Stomach (tissue), 8 donors: ENCODE measurements at regions not wholly inside any gene's neighbourhood (a gene's known extent, or its start where the extent isn't known, plus 50 kb on each side); places are given as distances from the start of the nearest gene placed in this dataset.
"Not testable (repeated sequence)": the region's sequence is repeated elsewhere in the genome, so short reads cannot be mapped to it uniquely, and the experiment has no call there.

Source experiments
- DNase-seq, 2 donors: peaks; one replicate each; pipeline versions ENCODE4 v3.0.0 to v3.0.0-alpha.2; 2013 to 2019
- H3K27ac ChIP-seq, 5 donors: fragments of 200-600 bp in 4 of 5; sonication (generic) in 4 of 5; one replicate each; pipeline ENCODE4 v1.5.1; 2013 to 2019; ENCODE audit warnings: mild to moderate bottlenecking in 1 of 5, moderate library complexity in 1 of 5
- H3K27me3 ChIP-seq, 3 donors: fragments of 200-600 bp; sonication (generic); one replicate each; pipeline ENCODE4 v1.5.1; 2017 to 2019; ENCODE audit warnings: mixed run types in 1 of 3
- H3K36me3 ChIP-seq, 4 donors: fragments of 200-600 bp; sonication (generic); 1 replicate in 3 of 4; 2 replicates in 1 of 4; pipeline ENCODE4 v1.5.1; 2016 to 2019
- H3K4me1 ChIP-seq, 4 donors: fragments of 200-600 bp; sonication (generic); one replicate each; pipeline ENCODE4 v1.5.1; 2016 to 2019
- H3K4me3 ChIP-seq, 4 donors: fragments of 200-600 bp; sonication (generic) in 3 of 4; one replicate each; pipeline ENCODE4 v1.5.1; 2016 to 2019; ENCODE audit warnings: mild to moderate bottlenecking in 1 of 4
- H3K9me3 ChIP-seq, 4 donors: fragments of 200-600 bp; sonication (generic); one replicate each; pipeline ENCODE4 v1.5.1; 2016 to 2019
- CTCF ChIP-seq, 7 experiments: fragments of 450-650 bp in 4 of 7; fragments of 200-600 bp in 3 of 7; sonication (generic) in 3 of 7; IDR thresholded peaks; one replicate each; pipeline ENCODE4 v1.5.1; 2016 to 2019; ENCODE audit warnings: antibody characterized with exemption in 7 of 7, control low read depth in 2 of 7, mild to moderate bottlenecking in 1 of 7
- EP300 ChIP-seq: sonication (generic); formaldehyde crosslinking; IDR thresholded peaks from one replicate; pipeline ENCODE4 v1.6.1; 2017; ENCODE audit warnings: antibody characterized with exemption
- POLR2A ChIP-seq, 4 donors: fragments of 450-650 bp; IDR thresholded peaks; one replicate each; pipeline ENCODE4 v1.6.1; 2016; ENCODE audit warnings: antibody characterized with exemption in 4 of 4, control low read depth in 2 of 4, mild to moderate bottlenecking in 1 of 4, moderate library complexity in 1 of 4
- POLR2AphosphoS5 ChIP-seq, 3 donors: sonication (generic); formaldehyde crosslinking; IDR thresholded peaks; one replicate each; pipeline ENCODE4 v1.6.1; 2016; ENCODE audit warnings: antibody characterized with exemption in 3 of 3
- WGBS, 5 donors: extraction: QIAGEN DNeasy Blood & Tissue Kit in 3 of 5; methylation state at CpG; one replicate each; pipeline versions ENCODE4 v1.1.5 to v1.1.7; 2013 to 2018; 5-methylcytosine and 5-hydroxymethylcytosine counted together
- intact Hi-C: fragments of 100-400 bp; cut with DNase I; formaldehyde crosslinking; loops from one replicate; pipeline ENCODE4 v1.15.1; 2023; ENCODE audit warnings: low total_unique reads
- donor health status: healthy with polysubstance abuse.
- donor health status: Bipolar disorder and iron deficiency.
- donor health status: healthy.

DNA sequence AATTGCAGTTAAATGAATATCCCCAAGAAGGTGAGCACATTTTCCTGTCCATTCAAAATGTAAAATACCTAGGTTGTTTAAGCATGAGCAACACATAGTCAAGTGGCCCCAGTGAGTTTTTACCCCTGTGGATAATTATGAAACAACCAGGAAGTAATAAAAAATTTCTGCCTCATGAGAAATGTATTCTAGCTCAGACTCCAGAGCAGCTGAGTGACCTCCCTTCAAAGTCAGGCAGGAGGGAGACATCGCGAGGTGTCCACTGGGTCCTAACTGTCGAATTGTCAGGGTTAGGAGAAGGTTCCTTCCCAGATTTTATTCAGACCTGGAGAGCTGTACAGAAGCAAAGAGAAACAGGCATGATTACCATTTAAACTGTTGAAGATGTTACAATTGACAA is 416.6 kb upstream of the SMIM21 start:
- Histone ChIP-seq H3K4me3 (no peak overlapping the region), H3K36me3 (no peaks in the 10 kb centered on the region), H3K27me3 (no peaks in the 10 kb centered on the region), H3K9me3 (no peaks in the 10 kb centered on the region), H3K27ac (no peak overlapping the region), H3K4me1 (no peaks in the 10 kb centered on the region)
- DNase-seq = no peak
- TF ChIP-seq POLR2A (IDR thresholded peaks at IDR 0.05) (no peak), EP300 (no peak), CTCF (IDR thresholded peaks at IDR 0.05) (no peak), POLR2AphosphoS5 (IDR thresholded peaks at IDR 0.05) (no peak)
- intact Hi-C loops = no loop called here
- WGBS, 5 donors = 88 to 92% (median 89%) methylated on average over 3 of the region's 3 CpGs

DNA sequence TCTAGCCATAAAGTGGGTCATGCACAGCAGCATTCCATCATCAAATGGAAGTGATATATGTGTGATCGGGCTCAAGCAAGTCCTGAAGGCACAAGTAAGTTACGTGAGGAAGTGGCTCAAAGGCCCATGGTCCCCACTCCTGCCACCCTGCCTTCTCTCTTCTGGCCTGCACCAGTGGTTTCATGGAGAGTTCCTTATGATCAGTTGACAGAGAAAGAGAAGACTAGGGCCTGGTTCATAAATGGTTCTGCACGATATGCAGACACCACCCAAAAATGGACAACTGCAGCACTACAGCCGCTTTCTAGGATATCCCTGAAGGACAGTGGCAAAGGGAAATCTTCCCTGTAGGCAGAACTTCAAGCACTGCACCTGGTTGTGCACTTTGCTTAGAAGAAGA is 412.6 kb upstream of the SMIM21 start:
- no peak for TF ChIP-seq CTCF (IDR thresholded peaks at IDR 0.05)
- TF ChIP-seq POLR2AphosphoS5 (IDR thresholded peaks at IDR 0.05) = no peak
- TF ChIP-seq EP300 = no peak
- TF ChIP-seq POLR2A (IDR thresholded peaks at IDR 0.05) = no peak
- no peak overlapping the region for H3K27ac ChIP-seq
- intact Hi-C loops = no loop called here
- no peak overlapping the region for H3K4me3 ChIP-seq
- no peaks in the 10 kb centered on the region for H3K27me3 ChIP-seq
- DNase-seq = no peak
- 70 to 97% (median 73%) methylated on average over 4 of the region's 4 CpGs for WGBS, 5 donors
- H3K9me3 ChIP-seq = no peaks in the 10 kb centered on the region
- no peaks in the 10 kb centered on the region for H3K36me3 ChIP-seq
- no peaks in the 10 kb centered on the region for H3K4me1 ChIP-seq

DNA sequence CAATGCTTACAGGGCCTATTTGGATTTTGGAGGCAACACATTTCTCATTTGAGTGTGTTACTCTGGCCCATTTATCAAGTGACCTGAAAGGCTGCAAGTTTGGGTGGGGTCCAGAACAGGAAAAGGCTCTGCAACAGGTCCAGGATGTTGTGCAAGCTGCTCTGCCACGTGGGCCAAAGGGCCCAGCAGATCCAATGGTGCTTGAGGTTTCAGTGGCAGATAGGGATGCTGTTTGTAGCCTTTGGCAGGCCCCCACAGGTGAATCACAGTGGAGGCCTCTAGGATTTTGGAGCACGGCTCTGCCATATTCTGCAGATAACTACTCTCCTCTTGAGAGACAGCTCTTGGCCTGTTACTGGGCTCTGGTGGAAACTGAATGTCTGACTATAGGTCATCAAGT is 412.2 kb upstream of the SMIM21 start:
- WGBS, 5 donors = 58 to 80% (median 60%) methylated on average over 2 of the region's 2 CpGs
- H3K4me3 ChIP-seq, DNase-seq, intact Hi-C loops, H3K9me3 ChIP-seq, H3K27me3 ChIP-seq, H3K4me1 ChIP-seq, H3K27ac ChIP-seq, H3K36me3 ChIP-seq: not testable (repeated sequence)

DNA sequence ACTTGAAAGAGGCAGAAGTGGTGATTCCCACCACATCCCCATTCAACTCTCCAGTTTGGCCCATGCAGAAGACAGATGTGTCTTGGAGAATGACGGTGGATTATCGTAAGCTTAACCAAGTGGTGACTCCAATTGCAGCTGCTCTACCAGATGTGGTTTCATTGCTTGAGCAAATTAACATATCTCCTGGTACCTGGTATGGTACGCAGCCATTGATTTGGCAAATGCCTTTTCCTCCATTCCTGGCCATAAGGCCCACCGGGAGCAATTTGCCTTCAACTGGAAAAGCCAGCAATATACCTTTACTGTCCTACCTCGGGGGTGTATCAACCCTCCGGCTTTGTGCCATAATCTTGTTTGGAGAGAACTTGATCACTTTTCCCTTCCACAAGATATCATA is 411.5 kb upstream of the SMIM21 start:
- intact Hi-C loops = no loop called here
- H3K27me3 ChIP-seq = no peaks in the 10 kb centered on the region
- no peak for TF ChIP-seq EP300
- TF ChIP-seq POLR2A (IDR thresholded peaks at IDR 0.05) = no peak
- no peak for TF ChIP-seq CTCF (IDR thresholded peaks at IDR 0.05)
- no peak for TF ChIP-seq POLR2AphosphoS5 (IDR thresholded peaks at IDR 0.05)
- H3K36me3 ChIP-seq = no peaks in the 10 kb centered on the region
- no peaks in the 10 kb centered on the region for H3K4me1 ChIP-seq
- WGBS, 5 donors = 87 to 93% (median 90%) methylated on average over 6 of the region's 6 CpGs
- H3K4me3 ChIP-seq = no peak overlapping the region
- H3K27ac ChIP-seq = no peak overlapping the region
- H3K9me3 ChIP-seq = no peaks in the 10 kb centered on the region
- DNase-seq = no peak

- 84 to 100% (median 94%) methylated on average over 1 to 2 of the region's 2 CpGs for WGBS, 5 donors
- peaks cover 0 to 7% (median 0%) of the 10 kb centered on the region in 4 donors for H3K9me3 ChIP-seq
- H3K4me1 ChIP-seq = no peaks in the 10 kb centered on the region
- TF ChIP-seq POLR2AphosphoS5 (IDR thresholded peaks at IDR 0.05) (no peak), CTCF (IDR thresholded peaks at IDR 0.05) (no peak), POLR2A (IDR thresholded peaks at IDR 0.05) (no peak), EP300 (no peak)
- no peak overlapping the region for H3K27ac ChIP-seq
- no peaks in the 10 kb centered on the region for H3K27me3 ChIP-seq
- no peak for DNase-seq
- H3K36me3 ChIP-seq = no peaks in the 10 kb centered on the region
- H3K4me3 ChIP-seq = no peak overlapping the region
- intact Hi-C loops = no loop called here
Measured at GRCh38 chr18:75837316-75837715, 409.8 kb upstream of the SMIM21 start.
